ENCODE measurements at regions not wholly inside any gene's neighbourhood (a gene's known extent, or its start where the extent isn't known, plus 50 kb on each side); places are given as distances from the start of the nearest gene placed in this dataset.

- no peak for TF ChIP-seq POLR2AphosphoS5 (IDR thresholded peaks at IDR 0.05)
- TF ChIP-seq, protein P1, sequence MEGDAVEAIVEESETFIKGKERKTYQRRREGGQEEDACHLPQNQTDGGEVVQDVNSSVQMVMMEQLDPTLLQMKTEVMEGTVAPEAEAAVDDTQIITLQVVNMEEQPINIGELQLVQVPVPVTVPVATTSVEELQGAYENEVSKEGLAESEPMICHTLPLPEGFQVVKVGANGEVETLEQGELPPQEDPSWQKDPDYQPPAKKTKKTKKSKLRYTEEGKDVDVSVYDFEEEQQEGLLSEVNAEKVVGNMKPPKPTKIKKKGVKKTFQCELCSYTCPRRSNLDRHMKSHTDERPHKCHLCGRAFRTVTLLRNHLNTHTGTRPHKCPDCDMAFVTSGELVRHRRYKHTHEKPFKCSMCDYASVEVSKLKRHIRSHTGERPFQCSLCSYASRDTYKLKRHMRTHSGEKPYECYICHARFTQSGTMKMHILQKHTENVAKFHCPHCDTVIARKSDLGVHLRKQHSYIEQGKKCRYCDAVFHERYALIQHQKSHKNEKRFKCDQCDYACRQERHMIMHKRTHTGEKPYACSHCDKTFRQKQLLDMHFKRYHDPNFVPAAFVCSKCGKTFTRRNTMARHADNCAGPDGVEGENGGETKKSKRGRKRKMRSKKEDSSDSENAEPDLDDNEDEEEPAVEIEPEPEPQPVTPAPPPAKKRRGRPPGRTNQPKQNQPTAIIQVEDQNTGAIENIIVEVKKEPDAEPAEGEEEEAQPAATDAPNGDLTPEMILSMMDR (IDR thresholded peaks at IDR 0.05): no peak
Observed at GRCh38 chr5:127233590-127233989, 57.0 kb upstream of the MEGF10 start.

Data from transverse colon (tissue), 4 donors.